H9 (cell line): ENCODE measurements at regions not wholly inside any gene's neighbourhood (a gene's known extent, or its start where the extent isn't known, plus 50 kb on each side); places are given as distances from the start of the nearest gene placed in this dataset.
"Not testable (repeated sequence)": the region's sequence is repeated elsewhere in the genome, so short reads cannot be mapped to it uniquely, and the experiment has no call there.

Source experiments
- DNase-seq: peaks from one replicate; pipeline ENCODE4 v3.0.0-alpha.2; 2017
- H2AFZ ChIP-seq: one replicate; pipeline ENCODE4 v1.6.1; 2013; ENCODE audit warnings: mild to moderate bottlenecking, low read length, control low read depth, moderate library complexity
- H2AK5ac ChIP-seq: 2 replicates; pipeline ENCODE4 v1.6.1; 2013; ENCODE audit warnings: low read length, control low read depth, mixed read lengths; ENCODE audit not compliant: insufficient read length
- H2BK120ac ChIP-seq: one replicate; pipeline ENCODE4 v1.6.1; 2013; ENCODE audit warnings: low read depth, mild to moderate bottlenecking, low read length, control low read depth, inconsistent platforms; ENCODE audit not compliant: poor library complexity, severe bottlenecking
- H2BK12ac ChIP-seq: 2 replicates; pipeline ENCODE4 v1.6.1; 2013; ENCODE audit warnings: low read length, control low read depth, mixed read lengths, low read depth; ENCODE audit not compliant: insufficient read length
- H2BK15ac ChIP-seq: 2 replicates; pipeline ENCODE4 v1.6.1; 2013; ENCODE audit warnings: low read depth, low read length, control low read depth
- H2BK20ac ChIP-seq: one replicate; pipeline ENCODE4 v1.6.1; 2013; ENCODE audit warnings: low read depth, mild to moderate bottlenecking, low read length, control low read depth, inconsistent platforms; ENCODE audit not compliant: poor library complexity, severe bottlenecking
- H2BK5ac ChIP-seq: 2 replicates; pipeline ENCODE4 v1.6.1; 2013; ENCODE audit warnings: low read length, control low read depth, mixed read lengths; ENCODE audit not compliant: insufficient read length
- H3K14ac ChIP-seq: 2 replicates; pipeline ENCODE4 v1.6.1; 2013; ENCODE audit warnings: low read length, control low read depth; ENCODE audit not compliant: insufficient read depth
- H3K18ac ChIP-seq: 2 replicates; pipeline ENCODE4 v1.6.1; 2013; ENCODE audit warnings: low read depth, mild to moderate bottlenecking, mixed read lengths, low read length, control low read depth; ENCODE audit not compliant: insufficient read length
- H3K23ac ChIP-seq: 2 replicates; pipeline ENCODE4 v1.6.1; 2013; ENCODE audit warnings: low read length, control low read depth, mixed read lengths, low read depth; ENCODE audit not compliant: insufficient read length
- H3K23me2 ChIP-seq: 2 replicates; pipeline ENCODE4 v1.6.1; 2013; ENCODE audit warnings: low read depth, mild to moderate bottlenecking, mixed read lengths, low read length, control low read depth; ENCODE audit not compliant: insufficient read length, poor library complexity, severe bottlenecking
- H3K27ac ChIP-seq: 2 replicates; pipeline ENCODE4 v1.5.1; 2013; ENCODE audit warnings: low read length, control low read depth, mixed read lengths, low read depth; ENCODE audit not compliant: insufficient read length
- H3K27me3 ChIP-seq: 2 replicates; pipeline ENCODE4 v1.6.1; 2013; ENCODE audit warnings: low read length, control low read depth, inconsistent platforms; ENCODE audit not compliant: insufficient read depth
- H3K4ac ChIP-seq: 2 replicates; pipeline ENCODE4 v1.6.1; 2013; ENCODE audit warnings: low read depth, mild to moderate bottlenecking, control low read depth, inconsistent platforms, low read length, moderate library complexity
- H3K4me1 ChIP-seq: 2 replicates; pipeline ENCODE4 v1.6.1; 2013; ENCODE audit warnings: low read length, control low read depth, inconsistent platforms; ENCODE audit not compliant: insufficient read depth
- H3K4me2 ChIP-seq: 2 replicates; pipeline ENCODE4 v1.6.1; 2013; ENCODE audit warnings: low read length, control low read depth, mixed read lengths; ENCODE audit not compliant: insufficient read length, insufficient read depth
- H3K56ac ChIP-seq: 2 replicates; pipeline ENCODE4 v1.6.1; 2013; ENCODE audit warnings: low read depth, mild to moderate bottlenecking, mixed read lengths, low read length, control low read depth; ENCODE audit not compliant: insufficient read length
- H3K79me1 ChIP-seq: 2 replicates; pipeline ENCODE4 v1.6.1; 2013; ENCODE audit warnings: low read depth, mild to moderate bottlenecking, moderate library complexity, low read length, control low read depth, inconsistent platforms; ENCODE audit not compliant: insufficient read depth, poor library complexity, severe bottlenecking
- H3K79me2 ChIP-seq: 2 replicates; pipeline ENCODE4 v1.6.1; 2013; ENCODE audit warnings: low read length, control low read depth, inconsistent platforms; ENCODE audit not compliant: insufficient read depth
- H3K9ac ChIP-seq: 2 replicates; pipeline ENCODE4 v1.6.1; 2013; ENCODE audit warnings: low read length, control low read depth, mixed read lengths; ENCODE audit not compliant: insufficient read length; ENCODE audit errors: extremely low read depth
- H3K9me3 ChIP-seq: one replicate; pipeline ENCODE4 v1.6.1; 2013; ENCODE audit warnings: low read depth, low read length, inconsistent platforms; ENCODE audit not compliant: control insufficient read depth
- H3T11ph ChIP-seq: one replicate; pipeline ENCODE4 v1.6.1; 2013; ENCODE audit warnings: mild to moderate bottlenecking, low read length, control low read depth, inconsistent platforms
- H4K20me1 ChIP-seq: one replicate; pipeline ENCODE4 v1.6.1; 2013; ENCODE audit not compliant: control insufficient read depth, insufficient read length, insufficient read depth
- H4K5ac ChIP-seq: 2 replicates; pipeline ENCODE4 v1.6.1; 2013; ENCODE audit warnings: low read depth, mild to moderate bottlenecking, mixed read lengths, low read length, control low read depth; ENCODE audit not compliant: insufficient read length
- H4K8ac ChIP-seq: replicated peaks from 2 replicates; pipeline ENCODE4 v1.6.1; 2013; ENCODE audit warnings: low read length, control low read depth, mixed read lengths, low read depth; ENCODE audit not compliant: insufficient read length
- H4K91ac ChIP-seq: 2 replicates; pipeline ENCODE4 v1.6.1; 2013; ENCODE audit warnings: low read depth, mild to moderate bottlenecking, moderate library complexity, mixed read lengths, low read length, control low read depth; ENCODE audit not compliant: insufficient read length
- H3K27ac Mint-ChIP-seq, 3 experiments: 2 replicates in 2 of 3; 3 replicates in 1 of 3; pipeline ENCODE4 v1.8.0; 2020 to 2021; ENCODE audit warnings: mixed read lengths in 3 of 3, mild to moderate bottlenecking in 1 of 3, moderate library complexity in 1 of 3
- H3K27me3 Mint-ChIP-seq: 2 replicates; pipeline ENCODE4 v1.8.0; 2021; ENCODE audit warnings: low read depth, mild to moderate bottlenecking, moderate library complexity, mixed read lengths
- H3K36me3 Mint-ChIP-seq, 3 experiments: 2 replicates in 2 of 3; 3 replicates in 1 of 3; pipeline ENCODE4 v1.8.0; 2020 to 2021; ENCODE audit warnings: low read depth in 3 of 3, mixed read lengths in 3 of 3; ENCODE audit not compliant: insufficient read depth in 1 of 3
- H3K4me1 Mint-ChIP-seq, 2 experiments: 2 replicates each; pipeline ENCODE4 v1.8.0; 2020; ENCODE audit warnings: mixed read lengths in 2 of 2
- H3K4me3 Mint-ChIP-seq, 2 experiments: 2 replicates in 1 of 2; 3 replicates in 1 of 2; pipeline ENCODE4 v1.8.0; 2020 to 2021; ENCODE audit warnings: mild to moderate bottlenecking in 2 of 2, mixed read lengths in 2 of 2, moderate library complexity in 1 of 2
- H3K9me3 Mint-ChIP-seq, 2 experiments: 2 replicates in 1 of 2; 3 replicates in 1 of 2; pipeline ENCODE4 v1.8.0; 2020; ENCODE audit warnings: mild to moderate bottlenecking in 2 of 2, mixed read lengths in 2 of 2, moderate library complexity in 1 of 2
- whole genome bisulfite sequencing: extraction: QIAGEN DNeasy Blood & Tissue Kit; methylation state at CpG from one replicate; pipeline ENCODE4 v1.1.7; 2013; ENCODE audit warnings: missing lambda C conversion rate, low lambda C conversion rate, mixed read lengths; ENCODE audit not compliant: insufficient read length; ENCODE audit errors: extremely low coverage; 5-methylcytosine and 5-hydroxymethylcytosine counted together

DNA sequence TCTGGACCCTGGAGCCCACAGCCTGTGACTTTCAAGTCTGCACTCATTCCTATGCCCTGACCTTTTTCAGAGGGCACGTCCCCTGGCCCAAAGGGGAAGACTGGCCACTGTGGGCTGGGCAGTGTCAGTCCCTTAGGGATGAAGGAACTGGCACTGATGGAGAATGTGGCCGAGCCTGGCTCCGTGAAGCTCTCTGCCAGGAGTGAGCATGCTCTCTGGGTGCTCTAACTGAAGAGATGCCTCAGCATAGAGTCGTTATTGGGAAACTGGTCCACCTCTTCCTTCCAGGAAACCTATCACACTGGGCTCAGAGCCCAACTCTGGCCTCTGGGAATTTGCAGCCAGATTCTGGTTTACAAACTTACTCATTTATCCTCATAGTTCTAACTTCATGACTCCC is 87.3 kb upstream of the OSBPL11 start:
- H3T11ph ChIP-seq, H3K4me2 ChIP-seq, H3K9ac ChIP-seq, H4K8ac ChIP-seq, H3K23me2 ChIP-seq, H3K79me2 ChIP-seq, H3K56ac ChIP-seq, H2BK5ac ChIP-seq, H4K91ac ChIP-seq, H3K4me3 Mint-ChIP-seq, H2AK5ac ChIP-seq, H3K23ac ChIP-seq, H3K4ac ChIP-seq, H3K9me3 ChIP-seq, H2BK120ac ChIP-seq, H3K9me3 Mint-ChIP-seq, H3K27ac Mint-ChIP-seq, H3K27ac ChIP-seq, H3K27me3 Mint-ChIP-seq, H3K4me1 ChIP-seq, H2BK12ac ChIP-seq, H3K18ac ChIP-seq, H2BK15ac ChIP-seq, H4K5ac ChIP-seq, H3K79me1 ChIP-seq, H4K20me1 ChIP-seq, H3K14ac ChIP-seq, H3K36me3 Mint-ChIP-seq, DNase-seq, H3K27me3 ChIP-seq, H2AFZ ChIP-seq, H3K4me1 Mint-ChIP-seq, H2BK20ac ChIP-seq: not testable (repeated sequence)
- WGBS = no CpG with 5 or more reads among the region's 4 CpGs
